ENCODE measurements at regions not wholly inside any gene's neighbourhood (a gene's known extent, or its start where the extent isn't known, plus 50 kb on each side); places are given as distances from the start of the nearest gene placed in this dataset.
A peak's percentile ranks its signal among the peaks of the same experiment; 100 is the strongest.
"Not testable (repeated sequence)": the region's sequence is repeated elsewhere in the genome, so short reads cannot be mapped to it uniquely, and the experiment has no call there.

DNA sequence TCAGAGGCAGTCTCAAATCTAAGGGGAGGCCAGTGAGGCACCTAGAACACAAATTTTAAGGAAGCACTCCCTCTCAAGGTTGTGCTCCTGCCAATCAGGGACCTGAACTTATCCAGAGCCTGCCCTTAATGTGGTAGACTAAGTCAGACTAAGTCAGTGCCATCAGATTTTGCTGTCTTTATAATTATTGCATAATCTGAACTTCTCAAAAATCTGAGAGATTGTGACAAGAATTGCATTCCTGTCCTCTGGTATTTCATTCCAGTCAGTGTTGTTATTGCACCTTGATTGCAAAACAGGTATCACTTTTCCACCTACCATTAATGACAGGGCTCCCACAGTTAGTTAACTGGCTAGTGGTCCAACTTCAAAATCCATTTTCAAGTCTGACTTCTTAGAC, 197.1 kb upstream of the HCN1 start:
- DNase-seq (ENCODE audit: low spot score), result no peak

DNA sequence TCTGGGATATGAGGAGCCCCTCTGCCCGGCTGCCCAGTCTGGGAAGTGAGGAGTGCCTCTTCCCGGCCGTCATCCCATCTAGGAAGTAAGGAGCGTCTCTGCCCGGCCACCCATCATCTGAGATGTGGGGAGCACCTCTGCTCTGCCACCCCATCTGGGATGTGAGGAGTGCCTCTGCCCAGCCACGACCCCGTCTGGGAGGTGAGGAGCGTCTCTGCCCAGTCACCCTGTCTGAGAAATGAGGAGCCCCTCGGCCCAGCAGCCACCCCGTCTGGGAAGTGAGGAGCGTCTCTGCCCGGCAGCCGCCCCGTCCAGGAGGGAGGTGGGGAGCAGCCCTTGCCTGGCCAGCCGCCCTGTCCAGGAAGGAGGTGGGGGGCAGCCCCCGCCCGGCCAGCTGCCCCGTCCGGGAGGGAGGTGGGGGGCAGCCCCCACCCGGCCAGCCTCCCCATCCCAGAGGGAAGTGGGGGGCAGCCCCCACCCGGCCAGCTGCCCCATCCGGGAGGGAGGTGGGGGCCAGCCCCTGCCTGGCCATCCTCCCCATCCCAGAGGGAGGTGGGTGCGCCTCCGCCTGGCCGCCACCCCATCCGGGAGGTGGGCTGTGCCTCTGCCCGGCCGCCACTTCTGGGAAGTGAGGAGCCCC, 194.4 kb upstream of the HCN1 start:
- DNase-seq (ENCODE audit: low spot score), result not testable (repeated sequence)

DNA sequence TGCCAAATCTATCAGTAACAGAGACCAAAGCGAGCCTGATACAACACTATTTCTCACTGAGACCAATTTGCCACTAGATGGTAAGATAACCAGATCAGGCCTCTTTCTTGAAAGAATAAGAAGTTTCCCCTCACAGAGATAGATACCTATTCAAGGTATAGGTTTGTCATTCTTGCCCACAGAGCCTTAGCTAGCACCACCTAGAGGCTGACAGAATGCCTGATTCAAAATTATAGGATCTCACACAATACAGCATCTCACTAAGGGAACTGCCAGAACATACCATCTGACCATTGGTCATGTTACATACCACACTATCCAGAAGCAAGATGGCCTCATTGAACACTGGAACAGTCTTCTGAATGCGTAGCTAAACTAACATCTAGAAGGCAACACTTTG, 166.6 kb upstream of the HCN1 start:
- DNase-seq (ENCODE audit: low spot score), result no peak

DNA sequence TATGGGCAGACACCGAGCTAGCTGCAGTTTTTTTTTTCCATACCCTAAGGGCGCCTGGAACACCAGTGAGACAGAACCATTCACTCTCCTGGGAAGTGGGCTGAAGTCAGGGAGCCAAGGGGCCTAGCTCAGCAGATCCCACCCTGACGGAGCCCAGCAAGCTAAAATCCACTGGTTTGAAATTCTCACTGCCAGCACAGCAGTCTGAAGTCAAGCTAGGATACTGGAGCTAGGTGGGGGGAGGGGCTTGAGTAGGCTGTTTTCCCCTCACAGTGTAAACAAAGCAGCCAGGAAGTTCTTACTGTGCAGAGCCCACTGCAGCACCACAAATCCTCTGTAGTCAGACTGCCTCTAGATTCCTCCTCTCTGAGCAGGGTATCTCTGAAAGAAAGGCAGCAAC, 151.7 kb upstream of the HCN1 start:
- DNase-seq (ENCODE audit: low spot score), result no peak

DNA sequence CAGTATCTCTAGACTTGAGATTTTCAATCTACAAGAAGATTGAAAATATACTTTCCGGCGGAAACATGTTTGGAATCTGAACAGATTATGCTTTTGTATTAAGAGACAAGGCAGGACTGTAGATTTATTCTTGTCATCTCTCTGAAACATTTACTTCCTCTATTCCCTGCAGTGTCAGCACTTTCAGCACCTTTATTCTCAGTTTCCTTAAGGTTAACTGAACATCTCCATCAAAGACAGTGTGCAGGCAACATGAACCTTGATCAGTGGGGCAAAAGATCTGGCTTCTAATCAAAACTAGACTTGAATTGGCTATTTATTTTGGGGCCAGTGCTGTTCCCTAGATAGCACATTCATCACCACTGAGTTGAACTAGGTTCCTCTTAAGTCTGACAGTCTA, 129.9 kb upstream of the HCN1 start:
- no peak for DNase-seq (ENCODE audit: low spot score)

DNA sequence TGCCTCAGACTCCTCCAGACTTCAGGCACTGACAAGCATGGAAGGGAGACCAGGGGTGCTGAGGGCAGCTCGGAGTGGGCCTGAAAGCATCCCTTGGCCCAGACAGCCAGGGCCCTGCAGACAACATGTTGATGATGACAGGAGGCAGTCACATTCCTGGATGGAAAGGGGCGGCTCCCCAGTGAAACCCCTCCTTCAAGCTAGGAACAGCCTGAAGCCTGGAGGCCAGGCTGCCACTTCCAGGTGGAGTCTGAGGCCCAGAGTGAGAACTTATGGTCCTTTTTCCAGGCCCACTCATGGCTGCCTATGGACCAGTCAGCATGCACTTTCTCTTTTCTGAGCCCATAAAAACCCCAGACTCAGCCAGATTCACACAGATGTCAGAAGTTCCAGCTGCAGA, 104.2 kb upstream of the HCN1 start:
- DNase-seq (ENCODE audit: low spot score), result no peak

DNA sequence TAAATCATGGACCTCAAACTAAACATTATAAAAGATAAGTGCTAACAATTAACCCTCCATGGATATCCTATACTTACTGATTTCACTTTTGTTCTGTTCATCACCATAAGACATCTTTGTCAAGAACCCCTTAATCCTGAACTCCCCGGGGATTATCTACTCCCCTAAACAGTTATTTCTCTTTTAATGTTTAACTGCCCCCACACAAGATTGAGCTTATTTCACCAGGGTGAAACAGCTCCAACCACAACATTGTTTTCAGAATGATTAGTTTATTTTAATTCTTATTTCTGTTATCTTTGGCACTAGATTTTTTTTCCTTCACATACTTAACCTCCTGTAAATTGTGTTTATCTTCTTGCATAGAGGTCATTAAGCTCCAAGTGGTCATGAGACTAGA, 103.2 kb upstream of the HCN1 start:
- DNase-seq (ENCODE audit: low spot score), result no peak

DNA sequence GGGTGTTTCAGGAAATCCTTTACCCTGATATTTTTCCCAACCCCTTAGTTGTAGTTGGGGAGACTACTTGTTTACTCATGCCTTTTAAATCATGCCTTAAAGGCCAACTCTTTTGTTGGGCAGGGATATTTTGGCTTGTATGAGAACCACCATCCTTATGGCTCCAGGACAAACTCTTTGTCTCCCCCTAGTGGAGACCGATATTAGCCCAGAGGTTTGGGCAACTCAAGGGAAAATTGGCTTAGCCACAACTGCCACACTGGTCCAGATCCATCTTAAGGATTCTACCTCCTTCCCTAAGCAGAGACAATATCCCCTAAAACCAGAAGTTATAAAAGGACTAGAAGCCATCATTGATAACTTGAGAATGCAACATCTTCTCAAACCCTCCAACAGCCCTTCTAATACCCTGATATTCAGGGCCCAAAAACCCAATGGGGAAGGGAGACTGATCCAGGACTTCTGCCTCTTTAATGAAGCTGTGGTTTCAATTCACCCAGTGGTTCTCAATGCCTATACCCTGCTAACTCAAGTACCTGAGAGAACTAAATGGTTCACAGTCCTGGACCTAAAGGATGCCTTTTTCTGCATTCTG, 100.9 kb upstream of the HCN1 start:
- no peak for DNase-seq (ENCODE audit: low spot score)

DNA sequence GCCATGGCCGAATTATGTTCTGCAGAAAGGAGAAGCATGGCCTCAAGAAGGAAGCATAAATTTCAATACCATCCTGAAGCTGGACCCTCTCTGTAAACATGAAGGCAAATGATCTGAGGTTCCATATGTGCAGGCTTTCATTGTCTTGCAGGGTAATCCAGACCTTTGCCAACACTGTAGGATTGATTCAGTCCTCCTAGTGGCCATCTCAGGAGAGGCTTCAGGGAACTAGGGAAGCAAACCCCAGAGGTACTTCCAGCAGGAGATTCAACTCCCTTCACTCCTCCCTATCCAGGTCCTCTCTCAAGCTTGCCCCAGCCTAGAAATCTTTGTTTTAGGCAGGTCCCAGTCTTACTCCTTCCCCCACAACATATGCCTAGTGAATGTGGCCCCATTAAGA, 99.3 kb upstream of the HCN1 start:
- DNase-seq (ENCODE audit: low spot score), result no peak

DNA sequence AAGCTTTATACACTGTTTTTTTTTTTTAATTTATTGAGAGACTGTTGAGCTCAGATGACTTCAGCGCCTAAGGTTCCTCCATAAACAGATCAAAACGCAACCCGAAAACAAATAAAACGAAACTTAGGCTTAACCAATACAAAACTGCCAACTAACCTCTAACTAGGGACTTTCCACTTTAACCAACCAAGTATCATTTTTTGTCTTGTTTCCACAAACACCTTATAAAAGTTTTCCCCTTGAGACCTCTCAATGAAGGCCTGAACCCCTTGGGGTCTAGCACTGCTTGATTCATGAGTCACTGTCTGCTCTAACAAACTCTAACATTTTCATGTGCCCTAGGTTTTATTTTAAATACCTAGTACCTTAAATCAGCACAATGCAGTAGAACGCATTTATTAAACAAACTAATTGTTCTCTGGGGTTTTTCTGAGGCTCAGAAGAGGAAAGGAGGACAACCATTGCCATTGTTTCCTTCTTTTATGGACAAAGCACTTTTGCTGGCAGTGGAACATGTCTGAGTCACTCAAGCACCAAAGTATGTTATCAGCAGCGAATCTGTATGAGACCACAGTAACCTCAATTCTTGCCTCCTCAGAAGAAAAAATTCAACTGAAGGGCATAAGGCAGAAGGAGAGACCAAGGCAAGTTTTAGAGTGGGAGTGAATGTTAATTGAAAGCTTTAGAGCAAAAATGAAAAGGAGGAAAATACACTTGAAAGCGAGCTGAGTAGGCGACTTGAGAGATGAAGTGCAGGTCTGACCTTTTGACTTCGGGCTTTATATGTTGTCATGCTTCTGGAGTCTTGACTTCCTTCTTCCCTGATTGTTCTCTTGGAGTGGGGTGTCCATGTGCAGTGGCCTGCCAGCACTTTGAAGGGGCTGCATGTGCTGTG, 97.7 kb upstream of the HCN1 start:
- DNase-seq (ENCODE audit: low spot score), result no peak

DNA sequence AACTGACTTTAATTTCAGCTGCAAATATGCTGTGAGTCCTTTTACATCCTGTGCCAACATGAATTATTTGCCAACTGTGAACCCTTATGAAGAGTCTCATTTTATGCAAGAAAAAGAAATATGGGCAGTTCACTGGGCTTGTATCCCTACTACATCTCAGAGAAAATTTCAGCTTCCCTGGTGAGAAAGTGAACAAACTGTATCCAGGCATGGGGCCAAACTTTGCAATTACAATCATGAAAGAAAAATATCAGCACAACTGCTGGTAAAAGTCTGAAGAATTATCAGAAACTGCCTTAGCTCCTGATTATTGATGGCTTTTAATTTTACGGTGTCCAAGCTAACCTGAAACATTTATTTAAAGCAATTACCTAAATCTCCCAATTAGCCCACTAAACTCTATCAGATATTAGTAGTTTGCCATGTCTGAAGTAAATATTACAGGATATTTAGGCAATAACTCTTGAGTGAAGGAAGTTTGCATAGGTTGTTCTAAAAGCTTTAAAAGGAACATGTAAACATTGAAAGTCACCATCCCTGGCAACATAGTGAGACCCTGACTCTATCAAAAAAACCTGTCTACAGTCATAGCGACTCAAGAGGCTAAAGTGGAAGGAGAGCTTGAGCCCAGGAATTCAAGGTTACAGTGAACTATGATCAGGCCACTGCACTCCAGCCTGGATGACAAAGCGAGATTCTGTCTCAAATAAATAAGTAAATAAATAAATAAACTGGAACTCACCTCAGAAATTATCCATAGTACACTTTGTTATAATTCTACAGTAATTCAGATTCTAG, 83.9 kb upstream of the HCN1 start:
- DNase-seq (ENCODE audit: low spot score), result no peak

DNA sequence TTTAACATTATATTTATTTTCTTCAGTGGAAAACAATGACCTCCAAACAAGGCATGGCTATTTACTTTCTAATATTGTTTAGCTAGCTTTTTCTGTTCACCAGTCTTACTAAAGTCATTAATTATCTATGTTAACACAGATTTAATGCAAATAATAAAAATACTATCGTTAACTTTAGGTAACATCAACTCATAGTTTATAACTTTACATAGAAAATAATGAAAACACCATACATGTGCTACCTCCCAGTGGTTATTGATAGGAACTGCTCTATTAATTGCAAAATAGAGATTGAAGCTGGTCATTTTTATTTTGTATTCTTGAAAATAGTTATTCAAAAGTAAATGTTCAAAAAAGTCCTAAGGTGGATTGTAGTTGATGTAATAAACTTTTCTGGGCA, 78.3 kb upstream of the HCN1 start:
- DNase-seq (ENCODE audit: low spot score), result peak; percentile 4

DNA sequence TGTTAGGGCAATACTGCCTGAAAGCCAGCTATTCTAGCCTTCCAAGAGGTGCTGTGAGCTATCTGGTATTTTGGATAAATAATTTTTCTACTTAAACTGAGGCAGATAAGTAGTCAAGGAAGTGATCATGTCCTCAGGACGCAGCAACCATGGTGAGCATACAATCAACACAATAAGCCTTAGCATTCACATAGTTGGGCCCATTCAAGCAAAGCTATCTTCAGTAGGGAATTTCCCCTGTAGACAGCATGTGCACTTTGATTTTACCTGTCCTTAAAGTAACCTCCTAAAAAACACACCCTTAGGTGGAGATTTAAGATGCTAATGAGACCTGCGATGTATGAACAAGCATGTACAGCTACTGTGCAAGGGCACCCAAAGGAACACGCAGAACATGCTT, 76.2 kb upstream of the HCN1 start:
- DNase-seq (ENCODE audit: low spot score), result no peak

DNA sequence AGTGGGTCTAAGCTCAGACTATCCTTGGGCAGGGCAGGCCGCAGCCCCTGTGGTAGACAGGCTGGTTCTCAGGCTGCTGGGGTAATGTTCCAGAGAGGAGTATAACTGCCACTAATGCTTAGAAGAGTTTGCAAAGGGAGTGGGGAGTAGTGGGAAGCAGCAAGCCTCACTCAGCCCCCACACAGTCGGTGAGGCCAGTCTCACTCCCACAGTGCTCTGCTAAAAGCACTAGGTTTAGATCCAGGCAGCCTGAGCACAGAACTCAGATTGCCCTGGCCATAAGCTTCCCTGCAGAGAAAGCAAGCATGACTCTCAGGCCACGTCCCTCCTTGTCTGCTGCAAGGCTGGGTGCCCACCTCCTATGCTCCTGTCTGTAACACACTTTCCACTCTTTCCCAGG, 69.4 kb upstream of the HCN1 start:
- no peak for DNase-seq (ENCODE audit: low spot score)

DNA sequence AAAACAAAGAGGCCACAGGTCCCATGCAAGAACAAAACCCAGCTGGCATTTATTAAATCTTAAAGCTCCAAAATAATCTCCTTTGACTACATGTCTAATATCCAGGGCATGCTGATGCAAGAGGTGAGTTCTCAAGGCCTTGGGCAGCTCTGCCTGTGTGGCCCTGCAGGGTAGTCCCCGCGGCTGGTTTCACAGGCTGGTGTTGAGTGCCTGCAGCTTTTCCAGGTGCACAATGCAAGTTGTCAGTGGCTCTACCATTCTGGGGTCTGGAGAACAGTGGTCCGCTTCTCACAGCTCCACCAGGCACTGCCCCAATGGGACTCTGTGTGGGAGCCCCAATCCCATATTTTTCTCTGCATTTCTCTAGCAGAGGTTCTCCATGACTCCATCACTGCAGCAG, 54.4 kb upstream of the HCN1 start:
- no peak for DNase-seq (ENCODE audit: low spot score)

DNA sequence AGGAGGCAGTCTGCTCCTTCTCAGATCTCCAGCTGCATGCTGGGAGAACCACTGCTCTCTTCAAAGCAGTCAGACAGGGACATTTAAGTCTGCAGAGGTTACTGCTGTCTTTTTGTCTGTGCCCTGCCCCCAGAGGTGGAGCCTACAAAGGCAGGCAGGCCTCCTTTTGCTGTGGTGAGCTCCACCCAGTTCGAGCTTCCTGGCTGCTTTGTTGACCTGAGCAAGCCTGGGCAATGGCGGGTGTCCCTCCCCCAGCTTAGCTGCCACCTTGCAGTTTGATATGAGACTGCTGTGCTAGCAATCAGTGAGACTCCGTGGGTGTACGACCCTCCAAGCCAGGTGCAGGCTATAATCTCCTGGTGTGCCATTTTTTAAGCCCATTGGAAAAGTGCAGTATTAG, 52.3 kb upstream of the HCN1 start:
- not testable (repeated sequence) for DNase-seq (ENCODE audit: low spot score)

Measured in SW480 (cell line).